ENCODE measurements at regions not wholly inside any gene's neighbourhood (a gene's known extent, or its start where the extent isn't known, plus 50 kb on each side); places are given as distances from the start of the nearest gene placed in this dataset.

- DNase-seq (no peak), FAIRE-seq (no peak)
- Histone ChIP-seq H3K9me3 (ENCODE audit: control insufficient read depth in 2 of 2, insufficient read depth in 1 of 2, low read depth in 1 of 2, low read length in 1 of 2) (no peaks in the 10 kb centered on the region), H3K36me3 (ENCODE audit: control insufficient read depth in 3 of 3, insufficient read depth in 2 of 3, low read depth in 1 of 3, low read length in 3 of 3) (no peaks in the 10 kb centered on the region), H3K4me1 (ENCODE audit: control insufficient read depth in 3 of 3, insufficient read depth in 2 of 3, low read depth in 1 of 3, low read length in 2 of 3) (no peaks in the 10 kb centered on the region), H3K27me3 (ENCODE audit: control insufficient read depth in 3 of 3, insufficient read depth in 3 of 3, low read length in 3 of 3) (no peaks in the 10 kb centered on the region), H3K27ac (ENCODE audit: low read depth in 1 of 3, low read length in 2 of 3) (no peak overlapping the region), H3K4me3 (ENCODE audit: low read depth in 1 of 3, low read length in 3 of 3) (no peak overlapping the region)
- WGBS, 3 donors, result 74 to 84% (median 78%) methylated on average over 11 of the region's 11 CpGs
These were observed 106.8 kb upstream of the BOC start for GRCh38 chr3:113104357-113105092.

GRCh38 chr3:113105093-113105449, 106.3 kb upstream of the BOC start:
- DNase-seq (no peak), FAIRE-seq (no peak)
- Histone ChIP-seq H3K9me3 (ENCODE audit: control insufficient read depth in 2 of 2, insufficient read depth in 1 of 2, low read depth in 1 of 2, low read length in 1 of 2) (no peaks in the 10 kb centered on the region), H3K4me1 (ENCODE audit: control insufficient read depth in 3 of 3, insufficient read depth in 2 of 3, low read depth in 1 of 3, low read length in 2 of 3) (no peaks in the 10 kb centered on the region), H3K4me3 (ENCODE audit: low read depth in 1 of 3, low read length in 3 of 3) (no peak overlapping the region), H3K27me3 (ENCODE audit: control insufficient read depth in 3 of 3, insufficient read depth in 3 of 3, low read length in 3 of 3) (no peaks in the 10 kb centered on the region), H3K27ac (ENCODE audit: low read depth in 1 of 3, low read length in 2 of 3) (no peak overlapping the region), H3K36me3 (ENCODE audit: control insufficient read depth in 3 of 3, insufficient read depth in 2 of 3, low read depth in 1 of 3, low read length in 3 of 3) (no peaks in the 10 kb centered on the region)
- 63 to 79% (median 76%) methylated on average over 4 of the region's 4 CpGs for WGBS, 3 donors

DNA sequence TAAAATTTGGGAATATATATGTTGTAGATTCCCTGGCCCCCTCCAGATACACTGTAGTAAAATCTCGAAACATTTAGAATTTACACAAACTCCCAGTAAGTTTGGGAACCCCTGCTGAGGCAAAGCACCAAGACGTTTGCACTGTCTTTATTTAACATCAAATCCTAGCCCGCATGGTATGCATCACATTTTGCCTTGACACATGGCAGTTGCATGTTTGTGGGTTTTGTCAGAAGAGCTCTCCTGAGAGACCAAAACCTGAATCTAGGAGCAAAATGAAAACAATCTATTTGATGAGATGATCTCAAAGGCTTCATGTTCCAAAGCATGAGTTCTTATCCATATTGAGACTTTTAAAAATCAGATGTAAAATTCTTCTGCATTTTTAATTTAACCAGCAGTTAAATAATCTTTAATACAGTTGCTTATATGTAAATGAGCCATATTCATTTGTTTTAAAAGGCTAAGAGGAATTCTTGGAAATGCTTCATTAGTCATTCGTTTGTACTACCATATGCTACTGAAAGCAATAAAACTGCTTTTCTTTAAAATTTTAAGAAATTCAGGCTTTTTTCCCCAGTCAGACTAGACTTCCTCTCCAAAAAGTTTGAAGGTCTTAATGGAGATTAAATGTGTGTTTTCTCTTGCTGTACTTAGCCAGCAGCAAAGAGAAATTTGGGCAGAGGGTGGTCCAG, 105.2 kb upstream of the BOC start:
- Histone ChIP-seq H3K4me3 (ENCODE audit: low read depth in 1 of 3, low read length in 3 of 3) (no peak overlapping the region), H3K36me3 (ENCODE audit: control insufficient read depth in 3 of 3, insufficient read depth in 2 of 3, low read depth in 1 of 3, low read length in 3 of 3) (no peaks in the 10 kb centered on the region), H3K4me1 (ENCODE audit: control insufficient read depth in 3 of 3, insufficient read depth in 2 of 3, low read depth in 1 of 3, low read length in 2 of 3) (no peaks in the 10 kb centered on the region), H3K27ac (ENCODE audit: low read depth in 1 of 3, low read length in 2 of 3) (no peak overlapping the region), H3K27me3 (ENCODE audit: control insufficient read depth in 3 of 3, insufficient read depth in 3 of 3, low read length in 3 of 3) (no peaks in the 10 kb centered on the region), H3K9me3 (ENCODE audit: control insufficient read depth in 2 of 2, insufficient read depth in 1 of 2, low read depth in 1 of 2, low read length in 1 of 2) (no peaks in the 10 kb centered on the region)
- WGBS, 3 donors, result 80 to 86% (median 85%) methylated on average over 4 of the region's 4 CpGs
- DNase-seq (no peak), FAIRE-seq (no peak)

DNA sequence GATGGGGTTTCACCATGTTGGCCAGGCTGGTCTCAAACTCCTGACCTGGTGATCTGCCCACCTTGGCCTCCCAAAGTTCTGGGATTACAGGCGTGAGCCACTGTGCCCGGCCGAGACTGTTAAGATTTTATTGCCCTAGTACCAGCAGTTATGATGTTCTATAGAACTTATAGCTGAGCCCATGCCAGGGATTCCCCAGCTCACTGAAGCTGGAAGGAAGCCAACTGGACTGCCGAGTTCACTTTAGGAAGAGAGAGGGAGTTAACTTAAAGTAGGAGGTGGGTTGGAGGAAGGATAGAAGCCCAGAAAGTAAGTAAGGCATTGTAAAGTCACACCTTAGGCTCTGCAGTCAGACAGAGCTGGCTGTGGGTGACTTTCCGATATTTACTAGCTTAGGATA, 101.1 kb upstream of the BOC start:
- Histone ChIP-seq H3K4me3 (ENCODE audit: low read depth in 1 of 3, low read length in 3 of 3) (no peak overlapping the region), H3K36me3 (ENCODE audit: control insufficient read depth in 3 of 3, insufficient read depth in 2 of 3, low read depth in 1 of 3, low read length in 3 of 3) (no peaks in the 10 kb centered on the region), H3K4me1 (ENCODE audit: control insufficient read depth in 3 of 3, insufficient read depth in 2 of 3, low read depth in 1 of 3, low read length in 2 of 3) (no peaks in the 10 kb centered on the region), H3K9me3 (ENCODE audit: control insufficient read depth in 2 of 2, insufficient read depth in 1 of 2, low read depth in 1 of 2, low read length in 1 of 2) (no peaks in the 10 kb centered on the region), H3K27ac (ENCODE audit: low read depth in 1 of 3, low read length in 2 of 3) (no peak overlapping the region), H3K27me3 (ENCODE audit: control insufficient read depth in 3 of 3, insufficient read depth in 3 of 3, low read length in 3 of 3) (no peaks in the 10 kb centered on the region)
- WGBS, 3 donors, result 27 to 55% (median 35%) methylated on average over 5 of the region's 5 CpGs
- FAIRE-seq (no peak), DNase-seq (peak in 1 of 2 donors; percentile 10)

GRCh38 chr3:113111011-113111707, 100.2 kb upstream of the BOC start:
- Histone ChIP-seq H3K4me3 (ENCODE audit: low read depth in 1 of 3, low read length in 3 of 3) (no peak overlapping the region), H3K9me3 (ENCODE audit: control insufficient read depth in 2 of 2, insufficient read depth in 1 of 2, low read depth in 1 of 2, low read length in 1 of 2) (no peaks in the 10 kb centered on the region), H3K27ac (ENCODE audit: low read depth in 1 of 3, low read length in 2 of 3) (no peak overlapping the region), H3K36me3 (ENCODE audit: control insufficient read depth in 3 of 3, insufficient read depth in 2 of 3, low read depth in 1 of 3, low read length in 3 of 3) (no peaks in the 10 kb centered on the region), H3K4me1 (ENCODE audit: control insufficient read depth in 3 of 3, insufficient read depth in 2 of 3, low read depth in 1 of 3, low read length in 2 of 3) (no peaks in the 10 kb centered on the region), H3K27me3 (ENCODE audit: control insufficient read depth in 3 of 3, insufficient read depth in 3 of 3, low read length in 3 of 3) (no peaks in the 10 kb centered on the region)
- 49 to 59% (median 57%) methylated on average over 5 of the region's 5 CpGs for WGBS, 3 donors
- no peak for FAIRE-seq
- no peak for DNase-seq

GRCh38 chr3:113113361-113113760, 98.0 kb upstream of the BOC start:
- DNase-seq (no peak), FAIRE-seq (no peak)
- Histone ChIP-seq H3K27ac (ENCODE audit: low read depth in 1 of 3, low read length in 2 of 3) (no peak overlapping the region), H3K4me3 (ENCODE audit: low read depth in 1 of 3, low read length in 3 of 3) (no peak overlapping the region), H3K9me3 (ENCODE audit: control insufficient read depth in 2 of 2, insufficient read depth in 1 of 2, low read depth in 1 of 2, low read length in 1 of 2) (no peaks in the 10 kb centered on the region), H3K36me3 (ENCODE audit: control insufficient read depth in 3 of 3, insufficient read depth in 2 of 3, low read depth in 1 of 3, low read length in 3 of 3) (no peaks in the 10 kb centered on the region), H3K4me1 (ENCODE audit: control insufficient read depth in 3 of 3, insufficient read depth in 2 of 3, low read depth in 1 of 3, low read length in 2 of 3) (no peaks in the 10 kb centered on the region), H3K27me3 (ENCODE audit: control insufficient read depth in 3 of 3, insufficient read depth in 3 of 3, low read length in 3 of 3) (no peaks in the 10 kb centered on the region)

- Histone ChIP-seq H3K27ac (ENCODE audit: low read depth in 1 of 3, low read length in 2 of 3) (peak overlapping the region in 2 of 3 donors; percentile 48 to 55), H3K9me3 (ENCODE audit: control insufficient read depth in 2 of 2, insufficient read depth in 1 of 2, low read depth in 1 of 2, low read length in 1 of 2) (no peaks in the 10 kb centered on the region), H3K36me3 (ENCODE audit: control insufficient read depth in 3 of 3, insufficient read depth in 2 of 3, low read depth in 1 of 3, low read length in 3 of 3) (no peaks in the 10 kb centered on the region), H3K4me3 (ENCODE audit: low read depth in 1 of 3, low read length in 3 of 3) (no peak overlapping the region), H3K4me1 (ENCODE audit: control insufficient read depth in 3 of 3, insufficient read depth in 2 of 3, low read depth in 1 of 3, low read length in 2 of 3) (no peaks in the 10 kb centered on the region), H3K27me3 (ENCODE audit: control insufficient read depth in 3 of 3, insufficient read depth in 3 of 3, low read length in 3 of 3) (no peaks in the 10 kb centered on the region)
- FAIRE-seq (no peak), DNase-seq (peak in 1 of 2 donors; percentile 11)
- WGBS, 3 donors, result 25 to 59% (median 38%) methylated on average over 1 of the region's 1 CpG
These were observed 93.7 kb upstream of the BOC start for GRCh38 chr3:113117511-113118234.

DNA sequence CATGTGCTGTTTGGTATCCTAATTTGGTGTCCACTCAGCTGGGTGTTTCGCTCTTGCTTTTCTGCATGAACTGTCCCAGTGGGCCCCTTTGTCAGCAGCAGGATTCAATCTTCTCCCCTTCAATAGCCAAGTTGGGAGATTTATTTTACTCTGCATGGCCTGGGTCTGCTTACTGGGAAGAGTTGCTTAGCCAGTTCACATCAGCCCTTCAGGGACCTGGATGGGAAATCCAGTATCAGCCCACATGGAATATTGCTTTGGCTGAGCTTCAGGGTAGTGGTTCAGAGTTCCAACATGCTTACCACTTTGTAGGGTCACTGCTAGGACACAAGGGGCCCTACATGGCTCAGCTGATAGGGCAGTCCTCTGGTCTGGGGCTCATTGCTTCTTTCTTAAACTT, 93.0 kb upstream of the BOC start:
- Histone ChIP-seq H3K4me3 (ENCODE audit: low read depth in 1 of 3, low read length in 3 of 3) (no peak overlapping the region), H3K27me3 (ENCODE audit: control insufficient read depth in 3 of 3, insufficient read depth in 3 of 3, low read length in 3 of 3) (no peaks in the 10 kb centered on the region), H3K36me3 (ENCODE audit: control insufficient read depth in 3 of 3, insufficient read depth in 2 of 3, low read depth in 1 of 3, low read length in 3 of 3) (no peaks in the 10 kb centered on the region), H3K4me1 (ENCODE audit: control insufficient read depth in 3 of 3, insufficient read depth in 2 of 3, low read depth in 1 of 3, low read length in 2 of 3) (no peaks in the 10 kb centered on the region), H3K27ac (ENCODE audit: low read depth in 1 of 3, low read length in 2 of 3) (peak overlapping the region in 1 of 3 donors; percentile 48), H3K9me3 (ENCODE audit: control insufficient read depth in 2 of 2, insufficient read depth in 1 of 2, low read depth in 1 of 2, low read length in 1 of 2) (no peaks in the 10 kb centered on the region)
- no peak for DNase-seq
- 86 to 94% (median 92%) methylated on average over 1 of the region's 1 CpG for WGBS, 3 donors
- no peak for FAIRE-seq
